GM12892 (cell line): ENCODE measurements at regions not wholly inside any gene's neighbourhood (a gene's known extent, or its start where the extent isn't known, plus 50 kb on each side); places are given as distances from the start of the nearest gene placed in this dataset.

Experiments used
- POLR2A ChIP-seq: IDR thresholded peaks from 2 replicates; pipeline ENCODE4 v1.6.1; 2011; ENCODE audit warnings: low read depth, low read length, control low read depth
- TAF1 ChIP-seq: IDR thresholded peaks from 2 replicates; pipeline ENCODE4 v1.6.1; 2011; ENCODE audit warnings: low read depth, mild to moderate bottlenecking, control low read depth, low read length, borderline replicate concordance

DNA sequence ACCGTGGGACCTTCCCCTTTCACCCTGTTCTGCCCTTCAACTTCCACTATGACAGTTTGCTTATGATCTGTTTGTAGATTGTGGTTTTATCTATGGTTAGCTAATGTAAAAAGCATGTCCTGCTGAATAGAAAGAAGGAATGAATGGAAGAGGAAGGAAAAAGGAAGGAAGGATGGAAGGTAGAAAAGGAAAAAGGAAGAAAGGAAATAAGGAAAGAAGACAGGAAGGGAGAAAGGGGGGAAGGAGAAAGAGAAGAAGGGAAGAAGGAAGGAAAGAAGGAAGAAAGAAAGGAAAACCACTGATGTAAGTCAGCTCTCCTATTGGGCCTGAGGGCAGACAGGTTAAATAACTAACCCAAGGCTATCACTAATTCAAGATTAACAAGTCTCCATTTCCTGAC is 319.1 kb upstream of the KLF3 start:
- no peak for TF ChIP-seq POLR2A
- no peak for TF ChIP-seq TAF1
